GM12892 (cell line): ENCODE measurements at regions not wholly inside any gene's neighbourhood (a gene's known extent, or its start where the extent isn't known, plus 50 kb on each side); places are given as distances from the start of the nearest gene placed in this dataset.

Source experiments
- POLR2A ChIP-seq: IDR thresholded peaks from 2 replicates; pipeline ENCODE4 v1.6.1; 2011; ENCODE audit warnings: low read depth, low read length, control low read depth
- TAF1 ChIP-seq: IDR thresholded peaks from 2 replicates; pipeline ENCODE4 v1.6.1; 2011; ENCODE audit warnings: low read depth, mild to moderate bottlenecking, control low read depth, low read length, borderline replicate concordance

- TF ChIP-seq POLR2A (no peak), TAF1 (no peak)
Observed at GRCh38 chr2:126527836-126528490, 128.0 kb upstream of the GYPC start.
